VCaP (cell line): ENCODE measurements at regions not wholly inside any gene's neighbourhood (a gene's known extent, or its start where the extent isn't known, plus 50 kb on each side); places are given as distances from the start of the nearest gene placed in this dataset.

ENCODE experiments used
- H3K27ac ChIP-seq: fragments of 450-650 bp; 2 replicates; pipeline ENCODE4 v1.5.1; 2017
- TF ChIP-seq, protein P1 (sequence below): fragments of 450-650 bp; conservative IDR thresholded peaks from 2 replicates; pipeline ENCODE4 v1.5.1; 2017; ENCODE audit warnings: mild to moderate bottlenecking, moderate library complexity

DNA sequence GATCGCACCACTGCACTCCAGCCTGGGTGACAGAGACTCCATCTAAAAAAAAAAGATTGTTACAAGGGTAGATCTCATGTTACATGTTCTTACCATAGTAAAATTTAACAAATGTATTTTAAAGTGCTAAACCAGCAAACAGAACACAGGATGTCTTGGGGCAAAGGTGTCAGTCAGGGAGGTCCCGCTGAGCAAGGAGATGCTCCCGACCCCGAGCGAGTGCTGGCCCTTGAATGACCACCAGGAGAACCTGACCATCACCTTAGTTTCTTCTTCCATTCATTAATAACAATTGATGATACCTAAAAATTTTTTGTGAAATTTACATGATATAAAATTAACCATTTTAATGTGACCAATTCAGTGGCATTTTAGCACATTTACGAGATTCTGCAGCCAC is 241.6 kb upstream of the GPR26 start:
- no peak overlapping the region for H3K27ac ChIP-seq
- TF ChIP-seq, protein P1, sequence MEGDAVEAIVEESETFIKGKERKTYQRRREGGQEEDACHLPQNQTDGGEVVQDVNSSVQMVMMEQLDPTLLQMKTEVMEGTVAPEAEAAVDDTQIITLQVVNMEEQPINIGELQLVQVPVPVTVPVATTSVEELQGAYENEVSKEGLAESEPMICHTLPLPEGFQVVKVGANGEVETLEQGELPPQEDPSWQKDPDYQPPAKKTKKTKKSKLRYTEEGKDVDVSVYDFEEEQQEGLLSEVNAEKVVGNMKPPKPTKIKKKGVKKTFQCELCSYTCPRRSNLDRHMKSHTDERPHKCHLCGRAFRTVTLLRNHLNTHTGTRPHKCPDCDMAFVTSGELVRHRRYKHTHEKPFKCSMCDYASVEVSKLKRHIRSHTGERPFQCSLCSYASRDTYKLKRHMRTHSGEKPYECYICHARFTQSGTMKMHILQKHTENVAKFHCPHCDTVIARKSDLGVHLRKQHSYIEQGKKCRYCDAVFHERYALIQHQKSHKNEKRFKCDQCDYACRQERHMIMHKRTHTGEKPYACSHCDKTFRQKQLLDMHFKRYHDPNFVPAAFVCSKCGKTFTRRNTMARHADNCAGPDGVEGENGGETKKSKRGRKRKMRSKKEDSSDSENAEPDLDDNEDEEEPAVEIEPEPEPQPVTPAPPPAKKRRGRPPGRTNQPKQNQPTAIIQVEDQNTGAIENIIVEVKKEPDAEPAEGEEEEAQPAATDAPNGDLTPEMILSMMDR = no peak

DNA sequence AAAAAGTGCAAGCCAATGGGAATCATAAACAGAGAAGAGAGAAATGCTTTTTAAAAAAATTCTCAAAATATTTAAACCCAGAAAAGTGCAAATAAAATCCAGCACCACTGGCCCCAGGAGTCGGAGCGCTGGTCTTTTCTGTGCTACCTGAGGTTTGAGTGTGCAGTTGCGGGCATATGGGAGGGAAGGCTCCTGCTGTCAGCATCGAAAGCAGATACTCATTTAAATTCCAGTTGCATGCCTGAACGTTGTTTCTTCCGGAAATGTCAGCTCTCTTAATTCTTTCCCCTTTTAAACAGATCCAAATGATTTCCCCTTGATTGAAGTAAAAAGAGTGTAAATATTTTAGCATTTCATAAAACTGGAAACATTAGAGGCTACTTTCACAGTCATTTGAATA is 240.5 kb upstream of the GPR26 start:
- TF ChIP-seq, protein P1 = no peak
- no peak overlapping the region for H3K27ac ChIP-seq

DNA sequence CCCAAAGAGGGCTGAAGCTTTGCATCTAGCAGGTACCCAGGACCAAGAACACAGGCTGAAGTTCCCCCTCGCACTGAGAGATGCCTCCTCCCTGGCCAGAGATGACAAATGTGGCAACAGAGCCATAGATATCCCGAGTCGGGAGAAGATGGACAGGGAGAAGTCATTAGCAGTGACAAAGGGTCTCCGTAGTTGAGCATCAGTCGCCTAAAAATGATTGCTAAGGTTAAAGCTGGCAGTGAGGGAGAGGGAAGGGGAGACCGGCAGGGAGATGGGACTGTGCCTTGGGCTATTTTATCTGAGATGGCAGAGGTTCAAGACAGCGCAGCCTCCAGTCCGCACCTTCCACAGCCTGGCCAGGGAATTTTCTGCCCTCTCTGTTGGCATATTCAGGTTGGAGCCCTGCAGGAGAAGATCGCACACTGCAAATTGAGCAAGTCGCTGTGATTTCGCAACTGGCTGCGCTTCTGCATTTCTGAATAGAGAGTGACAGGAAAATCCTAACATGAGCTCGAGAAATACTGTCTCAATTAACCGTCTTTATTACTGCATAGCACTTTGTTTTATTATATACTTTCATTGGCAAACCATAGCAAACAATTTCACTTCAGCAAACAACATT is 238.9 kb upstream of the GPR26 start:
- TF ChIP-seq, protein P1 = no peak
- no peak overlapping the region for H3K27ac ChIP-seq

DNA sequence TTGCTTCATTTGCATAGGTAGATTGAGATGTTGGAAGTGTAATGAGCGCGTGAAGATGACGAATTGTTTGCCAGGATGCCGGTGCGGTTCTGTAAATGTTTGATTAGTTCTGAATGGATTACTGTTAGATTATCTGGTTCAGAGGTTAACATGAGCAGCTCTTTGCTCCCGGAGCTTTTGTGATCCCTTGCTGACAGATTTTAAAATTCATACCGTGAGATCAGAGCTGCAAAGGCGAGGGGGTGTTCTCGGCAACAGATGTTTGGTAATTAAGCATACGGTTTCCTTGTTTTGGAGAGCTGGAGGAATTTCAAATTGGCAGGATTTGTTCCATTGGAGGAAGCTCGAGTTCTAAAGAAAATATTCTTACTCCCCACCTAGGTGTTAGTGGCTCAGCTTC is 237.8 kb upstream of the GPR26 start:
- TF ChIP-seq, protein P1 = no peak
- H3K27ac ChIP-seq = no peak overlapping the region

DNA sequence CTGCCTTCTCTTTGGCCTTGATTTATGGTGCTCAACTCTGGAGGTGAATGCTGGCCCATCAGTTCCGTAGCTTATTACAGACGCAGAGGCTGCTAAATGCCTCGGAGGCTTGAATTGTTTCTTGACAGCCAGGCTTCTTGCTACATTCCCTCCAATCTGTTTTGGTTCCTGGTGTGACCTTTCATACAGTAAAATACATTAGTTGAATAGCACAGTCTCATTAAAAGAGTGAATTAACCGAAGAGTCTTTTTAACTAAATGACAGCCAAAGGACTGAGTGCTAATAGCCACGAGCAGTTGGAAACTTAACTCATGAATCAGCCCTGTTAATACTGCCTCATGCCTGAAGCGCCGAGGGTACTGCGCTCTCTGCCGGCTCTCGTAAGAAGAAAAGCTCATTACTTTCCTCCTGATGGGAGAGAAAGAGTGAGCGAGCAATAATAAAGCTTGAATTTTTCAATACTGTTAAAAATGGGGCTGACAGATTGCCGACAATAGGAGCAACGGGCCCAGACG is 236.4 kb upstream of the GPR26 start:
- TF ChIP-seq, protein P1 = no peak
- H3K27ac ChIP-seq = no peak overlapping the region

DNA sequence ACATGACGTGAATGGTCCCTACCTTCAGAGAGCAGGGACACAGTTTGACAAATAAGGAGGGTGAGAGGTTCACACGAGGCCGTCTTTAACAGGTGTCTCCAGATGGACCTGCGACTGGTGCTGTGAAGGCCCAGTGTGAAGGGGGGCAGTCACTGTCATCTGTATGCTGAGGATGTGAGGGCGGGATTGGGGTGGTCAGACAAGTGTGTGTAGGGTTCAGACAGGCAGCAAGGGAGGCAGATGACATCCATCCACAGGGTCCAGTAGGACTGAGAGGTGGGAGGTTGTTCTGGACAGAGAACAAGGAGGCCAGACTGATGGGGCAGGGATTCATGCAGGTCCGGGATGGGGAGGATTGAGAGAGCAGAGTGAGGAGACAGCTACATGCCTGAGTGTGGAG is 232.6 kb upstream of the GPR26 start:
- H3K27ac ChIP-seq = no peak overlapping the region
- TF ChIP-seq, protein P1 = no peak

DNA sequence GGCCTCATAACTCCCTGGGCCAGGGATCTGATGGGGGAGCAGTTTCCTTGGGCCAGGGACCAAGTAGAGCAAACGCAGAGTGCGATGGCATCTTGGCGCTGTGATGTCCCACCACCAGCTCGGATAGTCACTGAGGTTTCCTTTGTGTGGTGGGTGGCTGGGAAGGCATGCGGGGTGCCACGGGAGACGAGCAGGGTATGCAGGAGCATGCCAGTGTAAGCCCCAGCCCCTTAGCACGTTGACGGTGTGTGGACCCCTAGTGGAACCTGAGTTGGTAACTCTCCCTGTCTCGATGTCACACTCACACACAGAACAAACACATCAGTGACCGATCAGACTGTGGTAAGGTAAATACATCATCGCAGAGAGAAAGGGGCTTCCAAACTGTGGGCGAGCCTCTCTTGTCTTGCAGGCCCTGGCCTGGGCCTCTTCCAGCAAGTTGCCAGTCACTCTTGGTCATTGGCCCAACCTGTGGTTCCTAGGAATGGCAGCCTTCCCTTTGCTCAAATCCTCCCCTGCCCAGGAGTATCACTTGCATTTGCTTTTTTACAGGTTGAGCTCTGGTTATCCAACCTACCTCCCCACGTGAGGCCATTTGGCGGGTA is 231.6 kb upstream of the GPR26 start:
- no peak overlapping the region for H3K27ac ChIP-seq
- TF ChIP-seq, protein P1 = no peak
